ENCODE measurements at regions not wholly inside any gene's neighbourhood (a gene's known extent, or its start where the extent isn't known, plus 50 kb on each side); places are given as distances from the start of the nearest gene placed in this dataset.

DNA sequence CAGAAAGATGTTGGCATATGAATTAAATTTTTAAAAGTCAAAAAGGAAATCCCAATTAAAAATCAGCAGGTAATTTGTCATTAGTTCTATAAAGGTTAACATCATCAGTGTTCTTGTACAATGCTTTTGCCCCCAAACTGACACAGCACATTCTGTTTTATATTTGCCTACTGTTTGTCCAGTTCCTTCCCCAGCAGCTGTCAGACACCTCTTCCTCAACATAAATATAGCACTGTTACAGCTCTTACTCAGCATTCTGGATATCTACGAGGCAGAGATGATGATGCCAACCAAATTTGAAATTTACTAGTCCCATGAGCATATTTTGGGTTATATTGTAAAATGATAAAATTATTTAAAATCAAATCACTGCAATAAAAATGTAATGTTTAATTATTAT lies 124.6 kb downstream of the SINHCAF start:
- TF ChIP-seq POLR2AphosphoS5 (IDR thresholded peaks at IDR 0.05) (no peak), CTCF (IDR thresholded peaks at IDR 0.05) (no peak), EP300 (IDR thresholded peaks at IDR 0.05) (no peak), POLR2A (IDR thresholded peaks at IDR 0.05) (no peak)

Data from upper lobe of left lung (tissue), 4 donors.